Common myeloid progenitor, CD34-positive (primary cell): ENCODE measurements at regions not wholly inside any gene's neighbourhood (a gene's known extent, or its start where the extent isn't known, plus 50 kb on each side); places are given as distances from the start of the nearest gene placed in this dataset.

ENCODE experiments used
- CTCF ChIA-PET: fragments of 350-600 bp; sonication (Branson Sonifier 250); formaldehyde crosslinking; loops from one replicate; lab custom pipeline; 2021; ENCODE audit warnings: antibody characterized with exemption; lab: Charles Lee
- POLR2A ChIA-PET: fragments of 350-600 bp; sonication (Branson Sonifier 250); formaldehyde crosslinking; loops from one replicate; lab custom pipeline; 2021; ENCODE audit warnings: antibody characterized with exemption; lab: Charles Lee
- DNase-seq, 3 donors: peaks; one replicate each; pipeline versions ENCODE4 v3.0.0 to v3.0.0-alpha.2; 2013
- H3K27ac ChIP-seq, 2 experiments: 1 replicate in 1 of 2; 2 replicates in 1 of 2; pipeline ENCODE4 v1.7.0; 2013; ENCODE audit warnings: inconsistent platforms in 2 of 2, low read length in 2 of 2, mild to moderate bottlenecking in 2 of 2, low read depth in 1 of 2, moderate library complexity in 1 of 2; ENCODE audit not compliant: severe bottlenecking in 2 of 2, insufficient read depth in 1 of 2, poor library complexity in 1 of 2
- H3K27me3 ChIP-seq, 5 experiments: replicated peaks in 2 of 5; 1 replicate in 3 of 5; 2 replicates in 2 of 5; pipeline versions ENCODE4 v1.6.1 to v1.7.0; 2013; ENCODE audit warnings: low read length in 4 of 5, mild to moderate bottlenecking in 2 of 5, moderate library complexity in 2 of 5, inconsistent platforms in 1 of 5; ENCODE audit not compliant: insufficient read depth in 5 of 5, control insufficient read depth in 4 of 5
- H3K36me3 ChIP-seq, 4 experiments: 1 replicate in 2 of 4; 2 replicates in 2 of 4; pipeline versions ENCODE4 v1.6.1 to v1.7.0; 2013; ENCODE audit warnings: low read length in 3 of 4, control low read depth in 1 of 4, mild to moderate bottlenecking in 1 of 4; ENCODE audit not compliant: control insufficient read depth in 4 of 4, insufficient read depth in 4 of 4
- H3K4me1 ChIP-seq, 4 experiments: 1 replicate in 3 of 4; 2 replicates in 1 of 4; pipeline versions ENCODE4 v1.6.1 to v1.7.1; 2013; ENCODE audit warnings: low read length in 3 of 4, mild to moderate bottlenecking in 3 of 4, control low read depth in 1 of 4, inconsistent platforms in 1 of 4, moderate library complexity in 1 of 4; ENCODE audit not compliant: control insufficient read depth in 4 of 4, insufficient read depth in 4 of 4; ENCODE audit errors: control extremely low read depth in 1 of 4
- H3K4me3 ChIP-seq, 7 experiments: 1 replicate in 4 of 7; 2 replicates in 3 of 7; pipeline versions ENCODE4 v1.5.1 to v1.7.0; 2013; ENCODE audit warnings: mild to moderate bottlenecking in 7 of 7, low read length in 6 of 7, moderate library complexity in 6 of 7, inconsistent platforms in 2 of 7, low read depth in 2 of 7, control low read depth in 1 of 7; ENCODE audit not compliant: insufficient read depth in 4 of 7, control insufficient read depth in 1 of 7; ENCODE audit errors: extremely low read depth in 1 of 7
- H3K9me3 ChIP-seq, 5 experiments: 1 replicate in 4 of 5; 2 replicates in 1 of 5; pipeline versions ENCODE4 v1.6.1 to v1.7.1; 2013; ENCODE audit warnings: low read length in 4 of 5, mild to moderate bottlenecking in 2 of 5, inconsistent platforms in 1 of 5, low read depth in 1 of 5, moderate library complexity in 1 of 5; ENCODE audit not compliant: control insufficient read depth in 4 of 5, insufficient read depth in 2 of 5; ENCODE audit errors: control extremely low read depth in 1 of 5
- WGBS: methylation state at CpG from one replicate; pipeline ENCODE4 v1.1.5; 2013; ENCODE audit not compliant: insufficient coverage; 5-methylcytosine and 5-hydroxymethylcytosine counted together

DNA sequence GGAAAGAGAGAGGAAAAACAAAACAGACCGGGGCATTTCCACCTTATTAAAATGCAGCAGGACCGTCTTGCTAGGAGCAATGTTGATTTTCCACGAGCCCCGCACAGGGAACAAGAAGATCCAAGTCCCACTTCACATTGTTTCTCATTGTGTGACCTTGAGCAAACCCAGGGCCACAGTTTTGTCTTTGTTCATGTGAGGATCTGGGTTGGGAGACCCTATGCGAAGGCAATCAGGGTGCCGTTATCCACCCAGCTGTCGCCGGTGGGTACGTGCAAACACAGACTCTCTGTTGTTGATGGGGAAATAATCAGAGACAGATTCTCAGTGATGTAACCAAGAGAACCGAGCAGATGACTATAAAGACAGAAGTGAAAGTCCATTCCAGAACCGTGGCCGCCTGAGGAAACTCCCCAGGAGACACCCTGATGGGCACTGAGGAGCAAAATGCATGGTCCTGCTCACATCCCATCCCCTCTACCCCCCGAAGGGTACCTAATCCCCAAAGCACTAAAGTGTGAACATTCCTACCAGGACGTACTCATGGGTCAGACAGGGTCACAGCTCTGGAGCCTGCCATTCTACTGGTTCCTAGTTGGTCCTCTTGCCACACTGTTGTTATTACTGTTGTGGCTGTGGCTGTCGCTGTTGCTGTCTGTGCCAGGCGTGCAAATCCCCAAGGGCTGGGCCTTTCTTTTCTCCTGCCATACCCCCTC, 102.7 kb upstream of the RBPJ start:
- no peak for DNase-seq
- 92% methylated on average over 14 of the region's 16 CpGs for WGBS

GRCh38 chr4:26218677-26219605, 101.9 kb upstream of the RBPJ start:
- no peaks in the 10 kb centered on the region for H3K27me3 ChIP-seq
- no peak overlapping the region for H3K4me3 ChIP-seq
- DNase-seq: peak in 2 of 3 donors; percentile 15 to 22
- no peaks in the 10 kb centered on the region for H3K36me3 ChIP-seq
- no peak overlapping the region for H3K27ac ChIP-seq
- no peaks in the 10 kb centered on the region for H3K9me3 ChIP-seq
- 59% methylated on average over 7 of the region's 12 CpGs for WGBS
- ChIA-PET POLR2A (no interaction called here), CTCF (interaction anchor here (0.6 kb wide), 1 partner anchor 685 kb away, joined by 3 read pairs; no protein-coding TSS in a partner anchor)
- peaks cover 0 to 9% (median 1%) of the 10 kb centered on the region in 4 experiments for H3K4me1 ChIP-seq

More for the DNA sequence above, 102.7 kb upstream of the RBPJ start:
- ChIA-PET POLR2A (no interaction called here), CTCF (interaction anchor here (0.6 kb wide), 1 partner anchor 685 kb away, joined by 3 read pairs; no protein-coding TSS in a partner anchor)
- Histone ChIP-seq H3K27ac (no peak overlapping the region), H3K9me3 (no peaks in the 10 kb centered on the region), H3K27me3 (peaks cover 0 to 2% (median 0%) of the 10 kb centered on the region in 5 experiments), H3K4me1 (peaks cover 0 to 9% (median 1%) of the 10 kb centered on the region in 4 experiments), H3K36me3 (no peaks in the 10 kb centered on the region), H3K4me3 (no peak overlapping the region)

DNA sequence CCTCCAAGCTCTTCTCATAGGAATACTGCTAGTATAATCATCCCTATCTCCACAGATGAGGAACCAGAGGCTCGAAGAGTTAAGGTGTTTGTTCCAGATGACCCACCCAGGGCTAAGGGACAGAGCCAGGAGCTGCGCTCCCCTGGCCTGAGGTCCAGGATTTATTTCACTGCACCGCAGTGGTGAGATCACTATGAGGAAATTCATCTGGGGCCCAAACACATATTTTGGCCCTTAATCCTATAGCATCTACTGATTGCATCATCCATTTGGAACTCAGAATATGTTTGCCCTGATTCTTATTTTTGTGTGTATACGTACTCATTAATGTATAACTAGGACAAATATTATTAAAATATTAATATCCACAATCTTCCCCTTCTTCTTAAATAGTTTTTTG, 100.1 kb upstream of the RBPJ start:
- no peak overlapping the region for H3K4me3 ChIP-seq
- 100% methylated on average over 2 of the region's 4 CpGs for WGBS
- POLR2A ChIA-PET: no interaction called here
- H3K27ac ChIP-seq: no peak overlapping the region
- H3K4me1 ChIP-seq: peaks cover 0 to 9% (median 1%) of the 10 kb centered on the region in 4 experiments
- no peaks in the 10 kb centered on the region for H3K36me3 ChIP-seq
- H3K9me3 ChIP-seq: no peaks in the 10 kb centered on the region
- DNase-seq: no peak
- CTCF ChIA-PET: no interaction called here
- H3K27me3 ChIP-seq: no peaks in the 10 kb centered on the region

DNA sequence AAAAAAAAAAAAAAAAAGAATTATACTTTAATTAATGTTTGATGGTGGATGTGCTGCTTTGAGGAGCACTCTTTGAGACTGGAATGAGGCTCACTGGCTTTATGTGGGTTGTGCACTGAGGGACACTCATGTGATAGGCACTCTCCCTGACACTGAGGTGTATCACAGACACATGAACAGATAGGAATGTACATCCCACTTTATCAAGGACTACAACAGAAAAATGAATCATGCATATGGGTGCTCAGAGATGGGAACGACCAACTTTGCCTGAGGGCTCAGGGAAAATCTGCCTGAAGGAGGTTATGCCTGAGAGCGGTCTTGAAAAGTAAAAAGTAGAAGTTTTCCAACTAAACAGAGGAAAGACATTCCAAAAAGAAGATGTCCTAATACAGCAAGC, 97.7 kb upstream of the RBPJ start:
- ChIA-PET CTCF (no interaction called here), POLR2A (no interaction called here)
- WGBS: 100% methylated on average over 2 of the region's 2 CpGs
- no peak for DNase-seq
- no peaks in the 10 kb centered on the region for H3K36me3 ChIP-seq
- H3K27ac ChIP-seq: no peak overlapping the region
- peaks cover 0 to 9% (median 1%) of the 10 kb centered on the region in 4 experiments for H3K4me1 ChIP-seq
- peaks cover 0 to 5% (median 0%) of the 10 kb centered on the region in 5 experiments for H3K9me3 ChIP-seq
- H3K4me3 ChIP-seq: no peak overlapping the region
- H3K27me3 ChIP-seq: no peaks in the 10 kb centered on the region

DNA sequence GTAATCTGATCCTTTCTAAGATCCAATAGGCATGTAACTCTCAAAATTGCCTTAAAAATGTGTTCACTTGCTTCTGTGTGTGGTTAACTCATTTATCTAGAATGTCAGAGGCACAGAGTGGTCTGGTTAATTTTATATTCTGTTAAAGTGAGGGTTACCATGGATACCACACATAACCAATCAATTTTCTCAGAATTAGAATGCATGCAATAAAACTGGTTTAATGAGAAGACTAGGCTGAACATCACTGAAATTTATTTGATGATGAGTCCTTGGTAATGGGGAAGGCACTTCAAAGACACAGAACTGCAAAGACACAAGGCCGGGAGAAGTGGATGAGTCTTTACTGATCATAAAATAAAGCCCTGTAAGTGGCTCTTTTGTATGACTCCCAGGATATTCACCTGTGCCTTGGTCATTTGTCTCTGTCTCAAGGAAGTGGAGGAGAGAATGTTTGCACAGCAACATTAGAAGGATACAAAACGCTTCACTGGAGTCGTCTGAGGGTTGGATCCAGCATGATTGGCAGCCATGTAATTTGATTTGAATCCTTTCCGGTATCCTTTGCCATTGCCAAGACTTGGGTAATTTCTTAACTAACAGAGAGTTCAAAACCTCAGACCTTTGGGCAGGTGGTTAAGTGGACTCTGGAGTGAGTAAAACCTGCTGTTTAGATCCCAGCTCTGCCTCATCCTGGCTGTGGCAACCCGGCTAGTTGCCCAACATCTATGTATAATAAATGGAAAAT, 94.0 kb upstream of the RBPJ start:
- Histone ChIP-seq H3K27me3 (no peaks in the 10 kb centered on the region), H3K4me1 (no peaks in the 10 kb centered on the region), H3K36me3 (no peaks in the 10 kb centered on the region), H3K4me3 (no peak overlapping the region), H3K27ac (no peak overlapping the region), H3K9me3 (peaks cover 0 to 5% (median 0%) of the 10 kb centered on the region in 5 experiments)
- CTCF ChIA-PET: no interaction called here
- POLR2A ChIA-PET: no interaction called here
- no peak for DNase-seq
- WGBS: 97% methylated on average over 4 of the region's 5 CpGs

DNA sequence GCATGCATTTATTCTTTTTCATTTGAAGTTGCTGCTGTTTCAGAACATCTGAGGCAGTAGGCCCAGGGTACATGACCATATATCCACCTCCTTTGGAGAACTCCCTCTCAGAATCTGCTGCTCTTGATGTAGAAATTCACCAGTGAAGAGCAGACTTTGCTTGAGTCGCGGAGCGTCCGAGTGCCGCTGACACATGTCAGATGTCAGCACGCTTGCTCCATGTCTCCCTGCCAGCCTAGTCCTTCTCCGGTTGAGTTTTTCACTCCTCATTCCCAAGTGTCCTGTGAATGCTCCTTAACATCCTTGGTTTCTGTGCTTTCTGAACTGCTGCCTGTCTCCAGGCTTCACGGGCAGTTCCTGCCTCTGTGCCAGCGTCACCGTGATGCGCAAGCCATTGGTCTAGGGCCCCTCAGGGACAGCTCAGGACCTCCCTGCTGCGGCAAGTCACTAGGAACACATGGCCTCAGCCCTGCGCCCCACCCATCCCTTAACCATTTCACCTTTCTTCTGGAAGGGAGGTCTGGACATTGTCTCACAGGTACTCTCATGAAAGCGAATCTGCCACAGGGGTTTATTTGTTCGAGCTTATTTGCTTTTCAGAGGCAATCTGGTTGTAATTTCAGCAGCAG, 93.1 kb upstream of the RBPJ start:
- Histone ChIP-seq H3K36me3 (no peaks in the 10 kb centered on the region), H3K27me3 (no peaks in the 10 kb centered on the region), H3K27ac (no peak overlapping the region), H3K9me3 (peaks cover 0 to 5% (median 0%) of the 10 kb centered on the region in 5 experiments), H3K4me3 (no peak overlapping the region), H3K4me1 (no peaks in the 10 kb centered on the region)
- ChIA-PET POLR2A (no interaction called here), CTCF (no interaction called here)
- over 99% methylated on average over 15 of the region's 15 CpGs for WGBS
- DNase-seq: no peak
